GM23248 (cell line): ENCODE measurements at regions not wholly inside any gene's neighbourhood (a gene's known extent, or its start where the extent isn't known, plus 50 kb on each side); places are given as distances from the start of the nearest gene placed in this dataset.
"Not testable (repeated sequence)": the region's sequence is repeated elsewhere in the genome, so short reads cannot be mapped to it uniquely, and the experiment has no call there.

ENCODE experiments used
- DNase-seq: peaks from one replicate; pipeline ENCODE4 v3.0.0-alpha.2; 2015
- H2AFZ ChIP-seq: fragments of 200-600 bp; sonication (generic); 2 replicates; pipeline ENCODE4 v1.6.1; 2016; ENCODE audit warnings: antibody characterized with exemption
- H3F3A ChIP-seq: fragments of 200-600 bp; sonication (generic); 2 replicates; pipeline ENCODE4 v1.6.1; 2016; ENCODE audit warnings: mild to moderate bottlenecking, antibody characterized with exemption, mixed run types; ENCODE audit not compliant: insufficient read depth
- H3K27ac ChIP-seq: fragments of 200-600 bp; sonication (generic); 2 replicates; pipeline ENCODE4 v1.5.1; 2016; ENCODE audit warnings: mild to moderate bottlenecking
- H3K27me3 ChIP-seq: fragments of 200-600 bp; sonication (generic); replicated peaks from 2 replicates; pipeline ENCODE4 v1.6.1; 2016; ENCODE audit warnings: mild to moderate bottlenecking; ENCODE audit not compliant: insufficient read depth
- H3K36me3 ChIP-seq: fragments of 200-600 bp; sonication (generic); 2 replicates; pipeline ENCODE4 v1.6.1; 2016; ENCODE audit warnings: low read depth, mild to moderate bottlenecking
- H3K4me1 ChIP-seq: fragments of 200-600 bp; sonication (generic); 2 replicates; pipeline ENCODE4 v1.6.1; 2016; ENCODE audit warnings: mild to moderate bottlenecking; ENCODE audit not compliant: insufficient read depth
- H3K4me2 ChIP-seq: fragments of 200-600 bp; sonication (generic); one replicate; pipeline ENCODE4 v1.6.1; 2016; ENCODE audit warnings: mild to moderate bottlenecking; ENCODE audit not compliant: unreplicated experiment
- H3K4me3 ChIP-seq: fragments of 200-600 bp; sonication (generic); 2 replicates; pipeline ENCODE4 v1.5.1; 2016; ENCODE audit warnings: mild to moderate bottlenecking
- H3K79me2 ChIP-seq: fragments of 200-600 bp; sonication (generic); 2 replicates; pipeline ENCODE4 v1.6.1; 2016; ENCODE audit warnings: mild to moderate bottlenecking; ENCODE audit not compliant: insufficient read depth
- H3K9ac ChIP-seq: fragments of 200-600 bp; sonication (generic); 2 replicates; pipeline ENCODE4 v1.6.1; 2016; ENCODE audit warnings: mild to moderate bottlenecking
- H3K9me2 ChIP-seq: fragments of 200-600 bp; sonication (generic); 2 replicates; pipeline ENCODE4 v1.6.1; 2016; ENCODE audit warnings: mixed run types, mild to moderate bottlenecking, moderate library complexity; ENCODE audit not compliant: insufficient read depth
- H3K9me3 ChIP-seq: fragments of 200-600 bp; sonication (generic); one replicate; pipeline ENCODE4 v1.6.1; 2017; ENCODE audit warnings: low read depth
- H4K20me1 ChIP-seq: fragments of 200-600 bp; sonication (generic); 2 replicates; pipeline ENCODE4 v1.6.0; 2016; ENCODE audit not compliant: insufficient read depth
- WGBS, 2 experiments: methylation state at CpG; one replicate each; pipeline ENCODE4 v1.1.6; 2015 to 2017; ENCODE audit warnings: low lambda C conversion rate in 2 of 2, low coverage in 1 of 2; ENCODE audit errors: missing lambda C conversion rate in 2 of 2; 5-methylcytosine and 5-hydroxymethylcytosine counted together
- in situ Hi-C: fragments of 300-500 bp; cut with MboI; formaldehyde crosslinking; loops from 2 replicates; pipeline ENCODE4 v1.15.0; 2020

GRCh38 chr18:104264-104663 is 54.1 kb upstream of the USP14 start:
- H3K9ac ChIP-seq, H3K36me3 ChIP-seq, H3K27me3 ChIP-seq, H3K4me1 ChIP-seq, H3F3A ChIP-seq, H3K9me3 ChIP-seq, H4K20me1 ChIP-seq, H2AFZ ChIP-seq, H3K79me2 ChIP-seq, H3K9me2 ChIP-seq, H3K4me2 ChIP-seq, in situ Hi-C loops, H3K27ac ChIP-seq, H3K4me3 ChIP-seq: not testable (repeated sequence)
- peak; percentile 31 for DNase-seq
- 7 to 13% methylated on average over 4 of the region's 4 CpGs for WGBS, 2 experiments

DNA sequence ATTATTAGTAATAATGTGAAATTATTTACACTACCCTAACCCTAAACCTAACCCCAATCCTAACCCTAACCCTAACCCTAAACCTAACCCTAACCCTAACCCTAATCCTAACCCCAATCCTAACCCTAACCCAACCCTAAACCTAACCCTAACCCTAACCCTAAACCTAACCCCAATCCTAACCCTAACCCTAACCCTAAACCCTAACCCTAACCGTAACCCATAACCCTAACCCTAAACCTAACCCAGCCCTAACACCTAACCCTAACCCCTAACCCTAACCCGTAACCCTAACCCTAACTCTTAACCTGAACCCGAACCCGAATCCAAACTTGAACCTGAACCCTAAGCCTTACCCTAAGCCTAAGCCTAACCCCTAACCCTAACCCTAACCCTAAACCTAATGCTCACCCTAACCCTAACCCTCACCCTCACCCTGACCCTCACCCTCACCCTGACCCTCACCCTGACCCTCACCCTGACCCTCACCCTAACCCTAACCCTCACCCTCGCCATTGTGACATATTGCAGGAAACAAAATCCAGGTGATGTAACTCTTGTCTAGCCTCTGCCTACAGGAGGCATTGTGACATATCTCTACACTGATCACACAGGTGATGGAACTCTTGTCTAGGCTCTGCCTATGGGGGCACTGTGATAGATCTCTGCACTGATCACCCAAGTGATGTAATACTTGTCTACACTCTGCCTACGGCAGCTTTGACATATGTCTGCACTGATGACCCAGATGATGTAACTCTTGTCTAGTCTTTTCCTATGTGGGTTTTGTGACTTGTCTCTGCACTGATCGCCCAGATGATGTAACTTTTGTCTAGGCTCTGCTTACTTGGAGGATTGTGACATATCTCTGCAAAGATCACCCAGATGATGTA is 53.0 kb upstream of the USP14 start:
- H3K4me3 ChIP-seq, H3K27ac ChIP-seq, in situ Hi-C loops, H3K79me2 ChIP-seq, H4K20me1 ChIP-seq, H3F3A ChIP-seq, H3K4me2 ChIP-seq, H3K4me1 ChIP-seq, H3K9me3 ChIP-seq, H3K27me3 ChIP-seq, H3K36me3 ChIP-seq, H3K9me2 ChIP-seq, H2AFZ ChIP-seq, H3K9ac ChIP-seq: not testable (repeated sequence)
- WGBS, 2 experiments = 37 to 65% methylated on average over 3 to 7 of the region's 7 CpGs
- peak; percentile 47 for DNase-seq

- H4K20me1 ChIP-seq, H3K9me2 ChIP-seq, H3F3A ChIP-seq, H3K27ac ChIP-seq, in situ Hi-C loops, H3K4me3 ChIP-seq, H3K27me3 ChIP-seq, H3K9ac ChIP-seq, H3K9me3 ChIP-seq, H3K4me2 ChIP-seq, DNase-seq, H3K79me2 ChIP-seq, H3K36me3 ChIP-seq, H3K4me1 ChIP-seq, H2AFZ ChIP-seq: not testable (repeated sequence)
- 46 to 53% methylated on average over 4 of the region's 4 CpGs for WGBS, 2 experiments
Observed at GRCh38 chr18:106054-106851, 52.1 kb upstream of the USP14 start.

- H3K79me2 ChIP-seq, H3F3A ChIP-seq, H3K27ac ChIP-seq, H4K20me1 ChIP-seq, H2AFZ ChIP-seq, DNase-seq, H3K9ac ChIP-seq, H3K4me3 ChIP-seq, H3K9me3 ChIP-seq, in situ Hi-C loops, H3K27me3 ChIP-seq, H3K9me2 ChIP-seq, H3K4me1 ChIP-seq, H3K36me3 ChIP-seq, H3K4me2 ChIP-seq: not testable (repeated sequence)
- 36% methylated on average over 2 of the region's 2 CpGs for WGBS, 2 experiments
Observed at GRCh38 chr18:106868-107384, 51.4 kb upstream of the USP14 start.

- H4K20me1 ChIP-seq, H3K4me1 ChIP-seq, in situ Hi-C loops, H2AFZ ChIP-seq, H3K27ac ChIP-seq, DNase-seq, H3K4me3 ChIP-seq, H3K9me2 ChIP-seq, H3K4me2 ChIP-seq, H3K9ac ChIP-seq, H3K79me2 ChIP-seq, H3F3A ChIP-seq, H3K9me3 ChIP-seq, H3K27me3 ChIP-seq, H3K36me3 ChIP-seq: not testable (repeated sequence)
- WGBS, 2 experiments = 44 to 46% methylated on average over 5 of the region's 5 CpGs
Observed at GRCh38 chr18:107464-107863, 50.9 kb upstream of the USP14 start.

DNA sequence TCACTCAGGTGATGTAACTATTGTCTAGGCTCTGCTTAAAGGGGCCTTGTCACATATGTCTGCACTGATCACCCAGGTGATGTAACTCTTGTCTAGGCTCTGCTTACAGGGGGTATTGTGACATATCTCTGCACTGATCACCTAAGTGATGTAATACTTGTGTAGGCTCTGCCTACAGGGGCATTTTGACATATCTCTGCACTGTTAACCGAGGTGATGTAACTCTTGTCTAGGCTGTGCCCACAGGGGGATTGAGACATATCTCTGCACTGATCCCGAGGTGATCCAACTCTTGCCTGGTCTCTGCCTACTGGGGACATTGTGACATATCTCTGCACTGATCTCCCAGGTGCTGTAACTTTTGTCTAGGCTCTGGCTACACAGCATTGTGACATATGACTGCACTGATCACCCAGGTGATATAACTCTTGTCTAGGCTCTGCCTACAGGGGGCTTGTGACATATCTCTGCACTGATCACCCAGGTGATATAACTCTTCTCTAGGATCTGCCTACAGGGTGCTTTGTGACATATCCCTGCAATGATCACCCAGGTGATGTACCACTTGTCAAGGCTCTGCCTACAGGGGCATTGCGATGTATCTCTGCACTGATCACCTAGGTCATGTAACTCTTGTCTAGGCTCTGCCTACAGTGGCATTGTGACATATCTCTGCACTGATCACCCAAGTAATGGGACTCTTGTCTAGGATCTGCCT is 50.3 kb upstream of the USP14 start:
- in situ Hi-C loops, H2AFZ ChIP-seq, H3K4me3 ChIP-seq, H3K4me2 ChIP-seq, H3K4me1 ChIP-seq, H3K27ac ChIP-seq, DNase-seq, H3K36me3 ChIP-seq, H3K79me2 ChIP-seq, H3K9me3 ChIP-seq, H3F3A ChIP-seq, H3K27me3 ChIP-seq, H3K9me2 ChIP-seq, H4K20me1 ChIP-seq, H3K9ac ChIP-seq: not testable (repeated sequence)
- WGBS, 2 experiments = 21 to 28% methylated on average over 3 of the region's 3 CpGs
